ENCODE measurements at regions not wholly inside any gene's neighbourhood (a gene's known extent, or its start where the extent isn't known, plus 50 kb on each side); places are given as distances from the start of the nearest gene placed in this dataset.

- Histone ChIP-seq H3K4me2 (ENCODE audit: control insufficient read depth, extremely low read depth, insufficient read depth, low read depth, low read length) (no peak overlapping the region), H3K4me3 (ENCODE audit: control insufficient read depth in 2 of 3, extremely low read depth in 1 of 3, insufficient read depth in 2 of 3, low read depth in 1 of 3, low read length in 3 of 3) (no peak overlapping the region), H2AFZ (ENCODE audit: control insufficient read depth, low read length) (no peak overlapping the region), H3K79me2 (ENCODE audit: control insufficient read depth, insufficient read depth, low read length) (no peaks in the 10 kb centered on the region), H3K36me3 (ENCODE audit: control insufficient read depth in 2 of 2, extremely low read depth in 1 of 2, insufficient read depth in 2 of 2, low read length in 2 of 2) (no peaks in the 10 kb centered on the region), H4K20me1 (ENCODE audit: control insufficient read depth, extremely low read depth, insufficient read depth, low read length) (no peaks in the 10 kb centered on the region), H3K27ac (ENCODE audit: control insufficient read depth, insufficient read depth, low read length) (no peak overlapping the region), H3K9me3 (ENCODE audit: control insufficient read depth, low read depth, low read length) (no peaks in the 10 kb centered on the region), H3K27me3 (ENCODE audit: control insufficient read depth, extremely low read depth, insufficient read depth, low read length) (no peaks in the 10 kb centered on the region), H3K9me1 (ENCODE audit: control insufficient read depth, extremely low read depth, insufficient read depth, low read length) (no peaks in the 10 kb centered on the region), H3K9ac (ENCODE audit: control insufficient read depth, extremely low read depth, insufficient read depth, low read length) (no peak overlapping the region), H3K4me1 (ENCODE audit: control insufficient read depth, extremely low read depth, insufficient read depth, low read length) (no peaks in the 10 kb centered on the region)
- dilution Hi-C loops (cut with MboI; ENCODE audit: extremely low pct_ligation_motif_present, low sequenced_read_pairs): no loop called here
- no peak for TF ChIP-seq EZH2 (IDR thresholded peaks at IDR 0.05; ENCODE audit: low read length)
- TF ChIP-seq CTCF (optimal IDR thresholded peaks at IDR 0.05 in 1 of 3, IDR thresholded peaks at IDR 0.05 in 1 of 3, conservative IDR thresholded peaks at IDR 0.05 in 1 of 3; ENCODE audit: extremely low read depth in 1 of 3, insufficient read depth in 2 of 3, low read length in 3 of 3): no peak
- DNase-seq (ENCODE audit: low read depth, low spot score) (no peak), FAIRE-seq (no peak)
These were observed 1723.3 kb downstream of the EFNA5 start for GRCh38 chr5:105947461-105947860.

GRCh38 chr5:105945203-105945972 is 1725.3 kb downstream of the EFNA5 start:
- Histone ChIP-seq H3K27ac (ENCODE audit: control insufficient read depth, insufficient read depth, low read length) (no peak overlapping the region), H3K36me3 (ENCODE audit: control insufficient read depth in 2 of 2, extremely low read depth in 1 of 2, insufficient read depth in 2 of 2, low read length in 2 of 2) (no peaks in the 10 kb centered on the region), H3K9ac (ENCODE audit: control insufficient read depth, extremely low read depth, insufficient read depth, low read length) (no peak overlapping the region), H3K9me3 (ENCODE audit: control insufficient read depth, low read depth, low read length) (no peaks in the 10 kb centered on the region), H3K27me3 (ENCODE audit: control insufficient read depth, extremely low read depth, insufficient read depth, low read length) (no peaks in the 10 kb centered on the region), H3K4me2 (ENCODE audit: control insufficient read depth, extremely low read depth, insufficient read depth, low read depth, low read length) (no peak overlapping the region), H3K79me2 (ENCODE audit: control insufficient read depth, insufficient read depth, low read length) (no peaks in the 10 kb centered on the region), H2AFZ (ENCODE audit: control insufficient read depth, low read length) (no peak overlapping the region), H3K9me1 (ENCODE audit: control insufficient read depth, extremely low read depth, insufficient read depth, low read length) (no peaks in the 10 kb centered on the region), H3K4me1 (ENCODE audit: control insufficient read depth, extremely low read depth, insufficient read depth, low read length) (no peaks in the 10 kb centered on the region), H3K4me3 (ENCODE audit: control insufficient read depth in 2 of 3, extremely low read depth in 1 of 3, insufficient read depth in 2 of 3, low read depth in 1 of 3, low read length in 3 of 3) (no peak overlapping the region), H4K20me1 (ENCODE audit: control insufficient read depth, extremely low read depth, insufficient read depth, low read length) (no peaks in the 10 kb centered on the region)
- DNase-seq (ENCODE audit: low read depth, low spot score) (no peak), FAIRE-seq (no peak)
- dilution Hi-C loops (cut with MboI; ENCODE audit: extremely low pct_ligation_motif_present, low sequenced_read_pairs): no loop called here
- TF ChIP-seq CTCF (optimal IDR thresholded peaks at IDR 0.05 in 1 of 3, IDR thresholded peaks at IDR 0.05 in 1 of 3, conservative IDR thresholded peaks at IDR 0.05 in 1 of 3; ENCODE audit: extremely low read depth in 1 of 3, insufficient read depth in 2 of 3, low read length in 3 of 3) (no peak), EZH2 (IDR thresholded peaks at IDR 0.05; ENCODE audit: low read length) (no peak)
